H4 (cell line): ENCODE measurements at regions not wholly inside any gene's neighbourhood (a gene's known extent, or its start where the extent isn't known, plus 50 kb on each side); places are given as distances from the start of the nearest gene placed in this dataset.
"Not testable (repeated sequence)": the region's sequence is repeated elsewhere in the genome, so short reads cannot be mapped to it uniquely, and the experiment has no call there.

Source experiments
- DNase-seq: peaks from one replicate; pipeline ENCODE4 v3.0.0-alpha.2; 2015; ENCODE audit warnings: low spot score

DNA sequence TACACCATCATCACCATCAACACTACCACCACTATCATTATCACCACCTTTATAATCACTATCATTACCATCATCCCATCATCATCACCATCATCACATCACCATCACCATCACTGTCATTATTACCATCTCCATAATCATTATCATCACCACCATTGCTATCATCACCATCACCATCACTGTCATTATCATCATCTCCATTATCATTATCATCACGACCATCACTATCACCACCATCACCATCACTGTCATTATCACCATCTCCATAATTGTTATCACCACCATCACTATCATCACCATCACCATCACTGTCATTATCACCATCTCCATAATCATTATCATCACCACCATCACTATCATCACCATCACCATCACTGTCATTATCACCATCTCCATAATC lies 279.6 kb upstream of the HS6ST1 start:
- DNase-seq: not testable (repeated sequence)

DNA sequence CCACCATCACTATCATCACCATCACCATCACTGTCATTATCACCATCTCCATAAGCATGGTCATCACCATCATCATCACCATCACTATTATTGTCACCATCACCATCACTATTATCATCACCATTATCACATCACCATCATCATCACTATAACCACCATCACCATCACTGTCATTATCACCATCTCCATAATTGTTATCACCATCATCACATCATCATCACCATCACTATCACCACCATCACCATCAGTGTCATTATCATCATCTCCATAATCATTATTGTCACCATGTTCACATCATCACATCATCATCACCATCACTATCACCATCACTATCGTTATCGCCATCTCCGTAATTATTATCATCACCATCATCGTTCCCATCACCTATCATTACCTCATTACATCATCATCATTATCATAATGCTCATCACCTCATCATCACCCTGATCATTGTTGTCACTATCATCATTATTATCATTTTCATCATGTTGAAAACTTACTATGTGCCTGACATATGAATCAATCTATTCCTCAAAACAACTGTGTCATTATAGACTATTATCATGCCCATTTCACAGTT lies 280.3 kb upstream of the HS6ST1 start:
- DNase-seq: no peak

DNA sequence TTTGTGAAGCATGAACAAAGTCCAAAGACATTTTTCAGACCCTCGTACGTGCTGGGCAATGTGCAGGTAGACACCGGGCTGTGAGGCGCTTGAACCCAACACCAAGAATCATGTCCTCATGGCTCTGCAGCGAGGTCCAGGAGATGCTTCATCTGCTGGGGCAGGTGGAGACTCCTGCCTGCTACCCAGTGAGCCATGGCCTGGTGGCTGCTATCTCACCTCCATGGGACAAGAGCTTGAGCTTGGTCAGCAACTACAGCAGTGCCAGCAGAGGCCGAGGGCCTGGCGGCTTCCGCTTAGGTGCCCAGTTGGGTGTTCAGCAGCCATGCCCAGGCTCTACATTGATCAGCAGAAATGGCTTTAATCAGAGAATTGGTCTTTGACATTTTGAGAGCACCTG lies 281.0 kb upstream of the HS6ST1 start:
- DNase-seq: no peak

DNA sequence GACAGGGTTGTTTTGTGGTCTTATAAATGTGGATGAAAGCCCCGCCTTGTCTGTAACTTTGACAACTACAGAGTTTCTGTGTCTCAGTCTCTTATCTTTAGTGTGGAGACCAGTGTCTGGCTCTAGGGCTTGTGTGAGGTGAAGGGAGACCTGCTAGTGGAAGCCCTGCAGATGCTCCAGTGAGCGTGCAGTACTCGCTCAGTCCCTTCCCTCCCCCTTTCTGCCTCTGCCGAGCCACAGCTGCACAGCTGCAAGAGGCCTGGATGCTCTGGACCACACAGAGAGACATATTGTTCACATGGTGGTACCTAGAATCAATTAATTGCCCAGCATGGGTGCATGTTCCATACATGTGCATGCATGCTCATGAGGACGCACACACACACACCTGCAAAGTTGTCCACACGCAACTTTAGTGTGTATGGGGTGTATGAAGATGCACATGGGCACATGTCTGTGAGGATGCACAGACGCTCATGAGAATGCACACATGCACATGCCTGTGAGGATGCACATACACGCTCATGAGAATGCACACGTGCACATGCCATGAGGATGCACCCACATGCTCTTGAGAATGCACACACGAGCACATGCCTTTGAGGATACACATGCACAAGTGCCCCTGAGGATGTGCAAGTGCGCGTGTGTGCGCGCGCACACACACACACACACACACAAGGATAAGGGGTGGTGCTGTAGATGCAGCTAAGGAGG lies 282.1 kb upstream of the HS6ST1 start:
- no peak for DNase-seq

DNA sequence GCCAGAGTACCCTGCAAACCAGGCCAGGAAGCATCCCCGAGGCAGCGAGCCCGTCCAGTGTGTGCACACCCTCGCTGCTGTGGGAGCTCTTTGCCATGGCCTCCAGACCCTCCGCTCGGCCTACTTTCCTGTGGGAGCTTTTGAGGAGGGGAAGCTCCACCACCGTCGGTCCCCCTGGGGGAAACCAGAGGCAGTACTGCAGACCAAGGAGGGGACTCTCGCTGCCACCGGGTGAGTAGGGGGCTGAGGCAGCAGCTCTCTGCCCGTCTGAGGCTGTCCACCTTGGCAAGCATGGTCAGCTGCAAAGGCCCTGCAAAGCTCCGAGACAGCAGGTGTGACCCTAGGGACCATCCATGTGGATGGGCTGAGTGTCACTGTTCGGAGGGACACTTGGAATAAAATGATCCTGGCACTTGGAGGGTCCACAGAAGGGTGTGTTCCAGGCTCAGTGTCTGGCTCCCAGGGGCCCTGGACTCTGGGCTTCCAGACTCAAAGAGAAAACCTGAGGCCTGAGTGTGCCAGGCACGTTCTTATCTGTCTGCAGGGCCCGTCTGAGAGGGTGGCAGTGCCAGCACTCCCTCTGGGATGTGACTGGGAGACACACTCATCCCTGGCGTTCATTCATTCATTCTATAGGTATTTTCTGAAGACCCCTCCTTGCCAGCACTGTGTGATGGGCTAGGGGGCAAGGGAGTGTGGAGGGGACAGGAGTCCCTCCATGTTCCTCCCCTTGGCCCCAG lies 282.8 kb upstream of the HS6ST1 start:
- DNase-seq: no peak

DNA sequence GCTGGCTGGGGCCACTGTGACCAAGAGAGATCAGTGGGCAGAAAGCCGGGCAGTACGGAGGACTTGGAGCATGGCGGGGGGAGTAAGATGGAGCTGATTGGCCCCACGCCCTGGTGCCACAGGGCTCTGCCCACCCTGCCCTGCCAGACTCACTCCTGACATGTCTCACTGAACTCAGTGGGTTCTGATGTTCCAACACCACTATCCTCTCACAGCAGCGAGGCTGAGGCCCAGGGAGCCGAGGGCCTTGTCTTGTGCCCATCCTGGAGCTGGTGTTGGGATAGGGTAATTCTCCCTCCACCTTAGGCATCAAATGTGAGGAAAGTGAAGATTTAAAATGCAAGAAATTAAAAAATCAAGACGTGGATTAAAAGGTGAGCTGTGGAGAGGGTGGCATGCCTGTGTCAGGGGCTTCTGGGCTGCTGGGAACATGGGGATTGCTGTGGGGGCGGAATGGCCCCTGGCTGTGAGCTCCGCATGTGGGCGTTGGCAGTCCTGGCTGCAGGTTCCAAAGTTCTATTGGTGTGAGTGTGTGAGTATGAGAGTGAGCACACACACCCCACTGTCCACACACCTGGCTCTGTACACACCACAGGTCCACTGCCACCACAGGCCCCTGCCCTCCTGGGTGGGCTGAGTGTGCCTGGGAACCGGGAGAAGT lies 283.5 kb upstream of the HS6ST1 start:
- DNase-seq: no peak

DNA sequence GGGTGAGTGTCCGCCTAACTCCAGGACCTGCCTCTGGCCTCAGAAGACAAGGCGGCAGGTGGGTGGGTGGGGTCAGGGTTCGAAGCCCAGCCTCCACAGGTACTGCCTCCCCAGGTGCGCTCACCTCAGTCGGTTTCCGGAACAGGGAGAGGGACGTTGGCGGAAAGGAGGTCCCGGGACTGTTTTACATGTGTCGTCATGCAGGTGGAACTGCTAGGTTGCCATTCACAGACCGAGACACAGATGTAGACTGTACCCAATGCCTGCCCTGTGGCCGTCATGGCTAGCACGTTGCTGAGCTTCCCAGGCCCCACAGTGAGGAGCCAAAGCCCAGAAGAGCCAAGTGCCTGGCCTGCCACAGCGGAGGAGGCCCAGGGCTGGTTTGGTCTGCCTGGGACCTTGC lies 284.0 kb upstream of the HS6ST1 start:
- DNase-seq: no peak

DNA sequence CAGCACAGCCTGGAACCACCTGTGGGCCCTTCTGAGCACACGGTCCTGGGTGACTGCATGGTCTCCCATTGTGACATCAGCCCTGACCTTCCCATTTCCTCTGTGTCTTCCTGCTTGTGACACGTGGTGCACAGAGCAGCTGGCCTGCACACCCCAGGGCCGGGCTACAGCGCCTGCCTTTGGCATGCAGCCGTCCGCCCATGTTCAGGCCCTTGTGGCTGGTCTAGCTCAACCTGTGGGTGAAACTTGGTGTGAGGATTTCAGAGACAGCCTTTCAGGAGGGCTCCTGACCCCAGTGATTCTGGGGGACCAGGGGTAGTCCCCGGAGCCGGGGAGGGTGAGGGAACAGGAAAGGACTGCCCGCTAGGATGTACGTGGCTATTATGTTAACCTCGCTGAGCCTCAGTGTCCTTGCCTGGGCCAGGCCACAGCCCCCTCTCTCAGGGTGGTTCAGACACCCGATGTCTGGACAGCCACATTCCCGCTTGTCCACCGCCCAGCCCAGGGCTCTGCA lies 284.8 kb upstream of the HS6ST1 start:
- no peak for DNase-seq

DNA sequence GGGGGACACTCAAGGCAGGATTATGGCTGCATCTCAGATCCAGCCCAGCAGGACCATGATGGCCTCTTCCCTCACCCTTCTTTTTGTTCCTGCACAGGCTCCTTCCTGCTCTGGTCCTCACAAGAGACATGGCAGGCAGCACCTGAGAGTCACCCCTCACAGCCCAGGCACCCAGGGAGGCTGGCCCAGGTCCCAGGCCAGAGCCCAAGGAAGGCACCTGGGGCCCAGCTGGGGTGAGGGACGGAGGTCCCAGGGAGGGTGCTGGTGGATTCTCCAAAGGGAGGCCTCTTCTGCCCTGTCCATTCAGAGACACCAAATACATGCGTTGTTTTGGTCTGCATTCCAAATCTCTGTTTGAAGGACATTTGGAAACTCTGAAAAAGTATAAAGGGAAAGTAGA lies 285.4 kb upstream of the HS6ST1 start:
- no peak for DNase-seq

DNA sequence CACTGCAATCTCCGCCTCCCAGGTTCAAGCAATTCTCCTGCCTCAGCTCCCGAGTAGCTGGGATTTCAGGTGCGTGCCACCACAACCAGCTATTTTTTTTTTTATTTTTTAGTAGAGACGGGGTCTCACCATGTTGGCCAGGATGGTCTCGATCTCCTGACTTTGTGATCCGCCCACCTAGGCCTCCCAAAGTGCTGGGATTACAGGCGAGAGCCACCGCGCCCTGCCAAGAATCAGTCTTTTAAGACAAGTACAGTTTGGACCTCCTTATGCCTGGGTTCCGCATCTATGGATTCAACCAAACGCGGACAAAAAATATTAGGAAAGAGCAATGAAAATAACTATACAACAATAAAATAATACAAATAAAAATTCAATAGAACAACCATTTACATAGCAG lies 285.9 kb upstream of the HS6ST1 start:
- DNase-seq: not testable (repeated sequence)

DNA sequence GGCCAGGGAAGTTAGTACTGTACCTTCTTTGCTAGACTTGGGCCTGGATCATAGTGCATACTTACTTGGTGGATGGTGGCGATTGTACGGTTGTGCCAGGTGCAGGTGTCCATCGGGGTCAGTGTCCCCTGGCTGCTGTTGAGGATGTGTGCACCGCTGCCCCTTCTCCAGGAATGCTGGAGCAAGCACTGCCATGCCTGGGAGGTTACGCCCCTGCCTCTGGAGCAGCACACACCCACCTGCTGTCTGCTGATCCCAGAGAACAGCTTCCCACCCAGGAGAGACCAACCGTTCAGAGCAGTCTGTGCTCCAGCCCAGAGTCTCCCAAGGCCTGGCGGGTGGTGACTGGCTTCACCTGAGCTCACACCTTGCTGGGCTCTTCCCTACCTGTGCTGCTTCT lies 286.8 kb upstream of the HS6ST1 start:
- DNase-seq: no peak

DNA sequence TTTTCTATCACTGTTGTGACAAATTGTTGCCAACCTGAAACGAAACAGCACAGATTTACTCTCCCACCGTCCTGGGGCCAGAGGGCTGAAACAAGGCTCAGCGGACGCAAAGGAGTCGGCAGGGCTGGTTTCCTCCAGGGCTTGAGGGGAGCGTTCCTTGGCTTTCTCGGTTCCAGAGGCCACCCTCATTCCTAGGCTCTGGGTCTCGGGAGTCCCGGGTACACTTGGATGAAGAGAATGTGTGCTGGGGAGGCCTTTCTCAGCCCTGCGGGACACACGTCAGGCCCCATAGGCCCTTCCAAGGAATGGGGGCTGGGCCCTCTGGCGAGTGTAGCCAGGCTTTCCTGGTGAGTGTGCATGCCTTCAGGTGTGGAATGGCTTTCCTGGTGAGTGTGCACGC lies 287.3 kb upstream of the HS6ST1 start:
- DNase-seq: no peak

DNA sequence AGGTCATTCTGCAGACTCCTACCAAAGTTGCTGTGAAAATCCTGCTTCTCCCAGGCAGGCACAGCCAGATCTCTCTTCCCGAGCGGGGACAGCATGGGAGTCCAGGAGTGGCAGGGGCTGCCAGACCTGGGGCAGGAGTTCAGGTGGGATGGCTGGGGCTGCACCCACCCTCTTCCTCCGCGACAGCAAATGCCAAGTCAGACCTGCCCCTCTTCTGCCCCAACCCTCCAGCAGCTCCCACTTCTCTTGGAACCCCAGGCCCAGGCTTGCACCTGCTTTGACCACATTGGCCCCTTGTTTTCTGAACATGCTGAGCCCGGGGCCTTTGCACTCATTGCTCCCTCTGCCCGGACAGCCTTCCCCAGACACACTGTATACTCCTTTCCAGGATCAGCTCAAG lies 288.2 kb upstream of the HS6ST1 start:
- DNase-seq: no peak

DNA sequence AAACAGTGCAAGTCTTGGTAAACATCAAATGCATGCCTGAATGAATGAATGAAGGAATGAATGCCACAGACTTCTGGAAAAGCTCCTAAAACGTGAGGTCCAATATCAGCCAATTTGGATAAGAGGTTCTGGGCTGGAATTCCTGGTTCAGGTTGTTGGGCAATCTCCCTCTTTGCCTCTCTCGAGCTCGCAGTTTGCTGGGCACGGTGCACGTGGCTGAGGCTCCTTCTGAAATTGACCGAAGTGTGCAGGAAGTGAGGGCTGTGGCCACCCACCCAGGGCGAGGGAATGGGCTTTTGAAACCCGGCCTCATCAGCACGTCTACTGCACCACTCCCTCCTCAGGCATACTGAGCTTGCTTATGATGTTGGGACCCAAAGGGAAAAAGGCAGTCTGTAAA lies 288.8 kb upstream of the HS6ST1 start:
- no peak for DNase-seq

DNA sequence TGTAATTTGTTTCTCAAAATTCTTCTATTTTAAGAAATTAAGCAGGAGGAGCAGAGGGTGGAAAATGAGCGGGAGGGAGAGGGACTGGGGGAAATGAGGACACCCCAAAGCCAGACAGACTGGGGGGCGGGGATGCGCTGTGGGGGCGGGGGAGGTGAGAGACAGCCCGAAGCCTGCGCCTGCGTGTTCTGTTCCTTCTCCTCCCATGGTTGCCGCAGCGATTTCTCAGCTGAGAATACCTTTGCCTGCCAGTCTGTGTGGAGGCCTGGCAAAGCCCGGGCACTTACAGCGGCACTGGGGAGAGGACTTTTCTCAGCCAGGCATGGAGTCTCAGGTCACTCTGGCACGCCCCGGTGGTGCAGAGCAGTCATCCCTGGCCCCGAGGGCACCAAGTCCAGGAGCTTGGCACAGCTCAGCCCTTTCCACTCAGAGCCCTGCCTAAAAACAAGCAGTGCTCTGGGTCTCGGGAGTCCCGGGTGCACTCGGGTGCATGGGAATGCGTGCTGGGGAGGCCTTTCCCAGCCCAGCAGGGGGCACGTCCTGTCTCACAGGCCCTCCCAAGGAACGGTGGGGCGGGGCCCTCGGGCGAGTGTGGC lies 289.3 kb upstream of the HS6ST1 start:
- no peak for DNase-seq

DNA sequence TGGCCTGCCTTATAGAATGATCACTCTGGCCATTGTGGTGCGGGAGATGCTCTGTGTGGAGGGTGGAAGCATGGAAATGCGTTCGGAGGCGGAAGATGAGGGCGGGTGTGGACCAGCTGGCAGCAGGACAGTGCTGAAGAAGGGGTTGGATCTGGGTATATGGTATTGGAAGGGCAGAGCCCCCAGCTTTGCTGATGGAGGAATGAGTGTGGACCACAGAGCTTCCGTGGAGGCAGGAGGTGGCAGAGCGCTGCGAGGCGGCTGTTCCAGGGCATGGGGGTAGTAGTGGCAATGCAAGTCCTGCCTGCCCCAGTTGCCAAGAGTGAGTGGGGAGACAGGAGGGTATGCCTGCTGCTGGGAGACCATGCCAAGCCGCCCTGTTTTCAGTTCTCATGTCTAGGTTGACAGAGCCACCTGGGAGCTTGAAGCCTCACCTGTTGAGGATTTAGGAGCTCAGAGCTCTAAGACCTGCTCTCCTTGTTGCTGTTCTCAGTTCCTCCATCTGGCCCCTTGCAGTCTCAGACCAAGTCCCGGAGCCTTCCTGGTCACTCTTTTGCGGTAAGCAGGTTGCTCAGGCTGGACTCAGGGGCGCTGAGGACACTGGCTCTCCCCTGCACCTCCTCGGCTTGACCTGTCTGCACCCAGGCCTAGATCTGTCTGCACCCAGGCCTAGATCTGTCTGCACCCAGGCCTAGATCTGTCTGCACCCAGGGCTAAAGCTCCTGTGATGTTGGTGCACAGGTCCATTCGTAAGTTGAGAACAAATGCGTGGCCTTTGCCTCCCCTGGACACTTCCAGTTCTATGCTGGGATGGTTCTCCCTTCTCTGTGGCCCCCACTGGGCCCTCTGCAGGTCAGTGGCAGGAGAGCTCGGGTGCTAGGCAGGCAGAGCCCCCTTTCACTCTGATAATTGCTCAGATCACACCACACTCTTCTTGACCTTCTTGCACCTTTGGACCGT lies 290.5 kb upstream of the HS6ST1 start:
- DNase-seq: no peak

DNA sequence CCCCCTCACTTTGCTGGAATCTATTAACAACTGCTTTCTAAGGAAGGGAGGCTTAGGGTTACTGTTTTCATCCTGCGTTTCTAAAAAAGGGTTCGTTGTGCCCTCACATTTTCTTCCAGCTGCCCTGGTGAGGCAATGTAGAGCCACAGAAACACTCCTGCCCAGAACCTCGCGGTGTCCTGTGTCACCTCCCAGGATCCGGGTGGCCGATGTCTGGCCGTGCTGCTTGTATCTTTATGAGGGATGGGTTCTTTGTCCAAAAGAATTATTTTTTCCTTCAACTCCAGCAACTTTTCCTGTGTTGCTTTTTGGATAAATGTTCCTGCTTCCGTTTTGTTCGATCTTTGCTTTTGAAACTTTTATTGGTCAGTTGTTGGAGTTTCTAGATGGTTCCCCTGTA lies 291.8 kb upstream of the HS6ST1 start:
- DNase-seq: no peak

DNA sequence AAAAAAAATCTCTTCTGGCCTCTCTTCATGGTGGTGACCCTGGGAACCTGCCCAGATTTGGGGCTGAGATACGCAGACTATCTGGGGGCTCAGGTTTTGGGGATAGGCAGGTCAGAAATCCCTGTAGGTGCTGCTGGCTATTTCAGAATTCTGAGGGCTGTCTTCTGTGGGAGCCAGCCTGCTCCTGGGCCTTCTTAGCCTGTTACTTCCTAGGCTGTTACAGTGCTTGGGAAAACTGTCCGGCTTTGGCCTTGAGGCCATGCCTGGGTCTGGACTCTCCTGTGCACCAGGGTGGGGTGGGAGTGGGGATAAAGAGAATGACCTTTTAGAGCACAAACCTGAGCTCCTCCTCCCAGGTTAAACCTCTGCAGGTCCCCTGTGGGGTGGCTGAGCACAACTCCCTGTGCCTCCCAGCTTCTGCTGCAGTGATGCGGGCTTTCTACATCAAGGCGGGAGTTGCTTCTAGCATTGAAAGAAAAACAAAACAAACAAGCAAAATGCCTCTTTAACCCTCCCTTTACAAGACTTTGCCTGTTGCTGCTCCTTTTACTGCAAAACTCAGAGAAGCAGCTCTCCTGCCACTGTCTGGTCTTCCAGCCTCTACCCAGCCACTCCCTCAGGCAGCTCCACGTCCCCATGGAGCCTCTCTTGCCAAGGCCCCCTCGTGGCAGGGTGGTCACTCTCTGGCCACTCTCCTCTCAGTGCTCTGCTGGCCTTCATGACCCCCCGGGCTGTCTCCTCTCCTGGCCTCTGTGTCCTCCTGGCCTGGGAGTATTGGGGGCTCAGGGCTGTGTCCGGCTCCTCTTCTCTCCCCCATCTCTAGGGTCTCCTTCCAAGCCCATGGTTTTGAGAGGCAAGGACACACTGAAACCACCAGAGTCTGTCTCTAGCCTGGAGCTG lies 293.0 kb upstream of the HS6ST1 start:
- no peak for DNase-seq

DNA sequence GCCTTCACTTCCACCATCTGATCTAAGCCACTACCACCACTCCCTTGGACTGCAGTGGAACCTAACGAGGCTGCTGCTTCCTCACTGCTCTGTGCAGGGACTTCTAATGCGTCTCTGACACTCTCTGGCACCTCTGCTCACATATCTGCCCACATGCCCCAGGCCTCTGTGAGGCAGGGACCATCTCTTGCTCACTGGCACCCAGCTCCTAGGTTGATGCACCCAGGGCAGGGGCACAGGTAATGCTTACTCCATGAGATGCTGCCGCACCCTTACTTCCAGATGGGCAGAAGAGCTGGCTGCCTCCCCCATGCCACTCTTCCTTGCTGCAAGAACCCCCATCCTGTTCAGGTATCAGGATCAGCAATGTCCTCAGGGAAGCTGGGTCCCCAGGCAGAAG lies 294.0 kb upstream of the HS6ST1 start:
- no peak for DNase-seq

DNA sequence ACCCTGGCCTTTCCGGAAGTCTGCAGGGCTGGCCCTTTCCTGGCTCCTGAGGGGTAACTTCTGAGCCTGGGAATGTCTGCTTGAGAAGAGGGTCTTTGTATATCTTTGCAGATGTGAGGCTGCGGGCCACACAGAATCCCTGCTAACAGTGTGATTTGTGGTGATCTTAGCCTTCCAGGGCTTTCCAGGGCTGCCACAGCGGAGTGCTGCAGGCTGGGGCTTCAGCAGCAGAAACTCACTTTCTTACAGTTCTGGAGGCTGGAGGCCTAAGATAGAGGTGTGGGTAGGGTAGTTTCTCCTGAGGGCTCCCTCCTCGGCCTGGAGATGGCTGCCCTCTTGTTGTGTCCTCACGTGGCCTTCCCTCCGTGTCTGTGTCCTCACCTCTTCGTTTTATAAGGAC lies 294.7 kb upstream of the HS6ST1 start:
- no peak for DNase-seq
